ENCODE measurements at regions not wholly inside any gene's neighbourhood (a gene's known extent, or its start where the extent isn't known, plus 50 kb on each side); places are given as distances from the start of the nearest gene placed in this dataset.

DNA sequence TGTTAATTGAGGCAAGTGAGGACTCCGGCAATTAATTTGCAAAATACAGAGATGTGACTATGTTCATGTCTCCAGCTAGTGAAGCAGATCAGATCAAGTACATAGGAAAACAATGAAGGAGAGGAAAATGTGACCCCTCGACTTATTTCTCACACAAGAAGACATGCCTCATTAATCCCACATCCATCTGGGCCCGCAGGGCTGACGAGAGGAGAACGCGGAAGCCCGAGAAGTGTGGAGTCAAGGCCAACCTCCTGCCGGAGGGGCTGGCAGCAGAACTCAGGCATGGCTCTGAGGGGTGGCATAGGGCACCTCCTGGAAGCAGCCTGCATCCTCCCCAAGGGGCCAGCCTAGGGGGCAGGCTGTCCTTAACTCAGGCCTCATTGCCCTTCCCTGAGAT, 54.4 kb downstream of the ZNF503 start:
- H3K79me2 ChIP-seq = no peaks in the 10 kb centered on the region
- H3K9ac ChIP-seq = no peak overlapping the region
- no peak overlapping the region for H3K4me2 ChIP-seq (ENCODE audit: low read length)
- H3K27ac ChIP-seq = no peak overlapping the region
- no peaks in the 10 kb centered on the region for H3K9me3 ChIP-seq (ENCODE audit: control insufficient read depth, low read length)
- H2AFZ ChIP-seq = no peak overlapping the region
- H3K36me3 ChIP-seq (ENCODE audit: control insufficient read depth, insufficient read depth, low read length) = no peaks in the 10 kb centered on the region
- no peaks in the 10 kb centered on the region for H3K4me1 ChIP-seq
- H3K27me3 ChIP-seq (ENCODE audit: control insufficient read depth, insufficient read depth, low read length) = no peaks in the 10 kb centered on the region
- TF ChIP-seq, protein P1, sequence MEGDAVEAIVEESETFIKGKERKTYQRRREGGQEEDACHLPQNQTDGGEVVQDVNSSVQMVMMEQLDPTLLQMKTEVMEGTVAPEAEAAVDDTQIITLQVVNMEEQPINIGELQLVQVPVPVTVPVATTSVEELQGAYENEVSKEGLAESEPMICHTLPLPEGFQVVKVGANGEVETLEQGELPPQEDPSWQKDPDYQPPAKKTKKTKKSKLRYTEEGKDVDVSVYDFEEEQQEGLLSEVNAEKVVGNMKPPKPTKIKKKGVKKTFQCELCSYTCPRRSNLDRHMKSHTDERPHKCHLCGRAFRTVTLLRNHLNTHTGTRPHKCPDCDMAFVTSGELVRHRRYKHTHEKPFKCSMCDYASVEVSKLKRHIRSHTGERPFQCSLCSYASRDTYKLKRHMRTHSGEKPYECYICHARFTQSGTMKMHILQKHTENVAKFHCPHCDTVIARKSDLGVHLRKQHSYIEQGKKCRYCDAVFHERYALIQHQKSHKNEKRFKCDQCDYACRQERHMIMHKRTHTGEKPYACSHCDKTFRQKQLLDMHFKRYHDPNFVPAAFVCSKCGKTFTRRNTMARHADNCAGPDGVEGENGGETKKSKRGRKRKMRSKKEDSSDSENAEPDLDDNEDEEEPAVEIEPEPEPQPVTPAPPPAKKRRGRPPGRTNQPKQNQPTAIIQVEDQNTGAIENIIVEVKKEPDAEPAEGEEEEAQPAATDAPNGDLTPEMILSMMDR (IDR thresholded peaks at IDR 0.05) = no peak
- no peak overlapping the region for H3K4me3 ChIP-seq (ENCODE audit: low read depth, low read length)

DNA sequence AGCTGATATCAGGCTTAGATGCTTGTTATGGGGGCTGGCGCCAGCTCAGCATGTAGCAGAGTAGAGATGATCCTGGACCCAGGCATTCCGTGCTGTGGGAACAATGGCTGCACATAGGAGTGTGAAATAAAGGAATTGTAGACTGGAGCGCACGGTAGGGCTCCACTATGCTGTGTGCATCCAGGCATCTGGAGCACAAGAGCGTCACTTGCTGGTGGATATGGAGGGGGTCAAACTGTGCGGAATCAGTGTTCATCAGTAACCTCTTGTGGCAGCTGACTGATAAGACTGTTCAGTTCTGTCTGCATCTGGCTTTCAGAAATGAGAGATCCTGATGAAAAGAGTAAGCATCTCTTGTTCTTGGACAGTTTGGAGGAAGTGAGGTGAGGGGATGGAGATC, 55.8 kb downstream of the ZNF503 start:
- Histone ChIP-seq H3K4me1 (no peaks in the 10 kb centered on the region), H3K4me3 (ENCODE audit: low read depth, low read length) (no peak overlapping the region), H2AFZ (no peak overlapping the region), H3K9ac (no peak overlapping the region), H3K9me3 (ENCODE audit: control insufficient read depth, low read length) (no peaks in the 10 kb centered on the region), H3K4me2 (ENCODE audit: low read length) (no peak overlapping the region), H3K27me3 (ENCODE audit: control insufficient read depth, insufficient read depth, low read length) (no peaks in the 10 kb centered on the region), H3K36me3 (ENCODE audit: control insufficient read depth, insufficient read depth, low read length) (no peaks in the 10 kb centered on the region), H3K79me2 (no peaks in the 10 kb centered on the region), H3K27ac (no peak overlapping the region)
- TF ChIP-seq, protein P1 (IDR thresholded peaks at IDR 0.05) = no peak

DNA sequence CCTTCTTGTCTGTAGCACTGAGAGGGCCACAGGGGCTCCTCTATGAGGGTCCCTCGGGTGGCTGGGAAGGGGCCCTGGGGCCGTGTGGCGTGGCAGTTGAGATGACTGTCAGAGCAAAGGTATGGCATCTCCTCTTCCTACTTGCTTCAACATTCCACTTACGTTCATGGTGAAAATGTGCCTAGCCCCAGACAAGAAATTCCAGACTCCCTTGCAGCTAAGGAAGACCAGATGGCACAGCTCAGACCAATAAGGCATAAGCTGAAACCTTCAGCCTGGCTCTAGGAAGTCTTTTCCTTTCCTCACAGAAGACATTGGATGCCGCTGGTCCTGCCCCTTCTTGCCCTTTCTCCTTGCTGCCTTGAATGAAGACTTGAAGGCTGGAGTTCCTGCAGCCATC, 57.4 kb downstream of the ZNF503 start:
- Histone ChIP-seq H3K9me3 (ENCODE audit: control insufficient read depth, low read length) (no peaks in the 10 kb centered on the region), H3K27me3 (ENCODE audit: control insufficient read depth, insufficient read depth, low read length) (no peaks in the 10 kb centered on the region), H3K9ac (no peak overlapping the region), H3K4me1 (no peaks in the 10 kb centered on the region), H3K27ac (no peak overlapping the region), H3K4me2 (ENCODE audit: low read length) (no peak overlapping the region), H3K36me3 (ENCODE audit: control insufficient read depth, insufficient read depth, low read length) (no peaks in the 10 kb centered on the region), H3K79me2 (no peaks in the 10 kb centered on the region), H3K4me3 (ENCODE audit: low read depth, low read length) (no peak overlapping the region), H2AFZ (no peak overlapping the region)
- TF ChIP-seq, protein P1 (IDR thresholded peaks at IDR 0.05) = no peak

DNA sequence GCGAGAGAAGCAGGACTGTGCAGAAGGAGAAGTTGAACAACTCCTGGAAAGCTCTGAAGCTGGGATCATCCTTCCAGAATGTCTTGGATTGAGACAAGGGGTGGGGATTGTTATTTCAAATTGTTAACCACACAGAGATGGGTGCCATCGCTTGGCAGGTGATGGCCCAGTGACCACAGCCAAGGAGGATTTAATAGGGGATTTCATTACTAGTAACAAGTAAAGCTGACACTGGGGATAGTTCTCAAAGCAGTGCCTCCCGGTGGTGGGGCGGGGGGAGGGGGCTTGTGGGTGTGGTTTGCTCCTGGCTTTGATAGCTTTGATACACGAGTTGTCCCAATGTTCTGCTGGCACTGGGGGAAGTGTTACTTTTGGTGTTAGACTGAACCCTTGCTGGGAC, 59.2 kb downstream of the ZNF503 start:
- no peak overlapping the region for H2AFZ ChIP-seq
- no peaks in the 10 kb centered on the region for H3K79me2 ChIP-seq
- no peak overlapping the region for H3K4me3 ChIP-seq (ENCODE audit: low read depth, low read length)
- no peaks in the 10 kb centered on the region for H3K36me3 ChIP-seq (ENCODE audit: control insufficient read depth, insufficient read depth, low read length)
- H3K4me1 ChIP-seq = no peaks in the 10 kb centered on the region
- no peaks in the 10 kb centered on the region for H3K27me3 ChIP-seq (ENCODE audit: control insufficient read depth, insufficient read depth, low read length)
- H3K9me3 ChIP-seq (ENCODE audit: control insufficient read depth, low read length) = no peaks in the 10 kb centered on the region
- no peak overlapping the region for H3K27ac ChIP-seq
- no peak overlapping the region for H3K9ac ChIP-seq
- TF ChIP-seq, protein P1 (IDR thresholded peaks at IDR 0.05) = no peak
- H3K4me2 ChIP-seq (ENCODE audit: low read length) = no peak overlapping the region

DNA sequence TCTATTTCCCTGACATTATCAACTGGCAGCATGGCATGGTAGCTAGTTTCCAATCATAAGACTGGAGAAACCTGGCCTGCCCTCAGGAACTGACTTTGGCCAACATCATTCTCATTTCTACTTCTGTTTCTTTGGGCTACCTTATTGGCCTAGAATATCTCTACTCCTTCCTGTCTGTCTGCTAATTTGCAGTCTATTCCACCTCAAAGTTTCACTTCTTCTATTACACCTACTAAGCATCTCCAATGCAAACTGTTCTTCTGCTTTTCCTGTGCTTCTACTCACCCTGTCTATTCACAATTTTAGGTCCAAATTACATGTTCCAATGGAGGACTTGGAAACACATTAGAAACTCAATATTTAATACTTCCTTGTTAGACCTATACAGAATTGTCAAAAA, 65.6 kb downstream of the ZNF503 start:
- no peaks in the 10 kb centered on the region for H3K79me2 ChIP-seq
- H3K27me3 ChIP-seq (ENCODE audit: control insufficient read depth, insufficient read depth, low read length) = no peaks in the 10 kb centered on the region
- H3K4me2 ChIP-seq (ENCODE audit: low read length) = no peak overlapping the region
- H3K4me3 ChIP-seq (ENCODE audit: low read depth, low read length) = no peak overlapping the region
- no peak overlapping the region for H2AFZ ChIP-seq
- H3K9me3 ChIP-seq (ENCODE audit: control insufficient read depth, low read length) = no peaks in the 10 kb centered on the region
- H3K36me3 ChIP-seq (ENCODE audit: control insufficient read depth, insufficient read depth, low read length) = no peaks in the 10 kb centered on the region
- no peaks in the 10 kb centered on the region for H3K4me1 ChIP-seq
- H3K27ac ChIP-seq = no peak overlapping the region
- H3K9ac ChIP-seq = no peak overlapping the region
- TF ChIP-seq, protein P1 (IDR thresholded peaks at IDR 0.05) = no peak

Measured in parathyroid adenoma (tissue), 2 donors.